ENCODE measurements at regions not wholly inside any gene's neighbourhood (a gene's known extent, or its start where the extent isn't known, plus 50 kb on each side); places are given as distances from the start of the nearest gene placed in this dataset.

- DNase-seq, result no peak
These were observed 56.7 kb upstream of the GUCA2B start for GRCh38 chr1:42096554-42096953.

GRCh38 chr1:42089246-42089645, 64.0 kb upstream of the GUCA2B start:
- DNase-seq, result no peak

- no peak for DNase-seq
These were observed 67.1 kb upstream of the GUCA2B start for GRCh38 chr1:42086146-42086545.

GRCh38 chr1:42085596-42085995, 67.6 kb upstream of the GUCA2B start:
- DNase-seq, result no peak

GRCh38 chr1:42081475-42081874, 71.7 kb upstream of the GUCA2B start:
- no peak for DNase-seq

- no peak for DNase-seq
These were observed 78.0 kb upstream of the GUCA2B start for GRCh38 chr1:42075179-42075578.

GRCh38 chr1:42070996-42071395, 82.2 kb upstream of the GUCA2B start:
- no peak for DNase-seq

GRCh38 chr1:42057800-42058199, 95.4 kb upstream of the GUCA2B start:
- DNase-seq, result no peak

- no peak for DNase-seq
These were observed 96.8 kb upstream of the GUCA2B start for GRCh38 chr1:42056460-42056859.

GRCh38 chr1:42055061-42055460, 98.1 kb upstream of the GUCA2B start:
- DNase-seq, result no peak

GRCh38 chr1:42052072-42052699, 101.0 kb upstream of the GUCA2B start:
- DNase-seq, result no peak

- DNase-seq, result no peak
These were observed 105.7 kb upstream of the GUCA2B start for GRCh38 chr1:42047508-42047880.

- DNase-seq, result peak in 1 of 56 donors; percentile 3
These were observed 106.3 kb upstream of the GUCA2B start for GRCh38 chr1:42046761-42047507.

GRCh38 chr1:42044346-42044745, 108.9 kb upstream of the GUCA2B start:
- no peak for DNase-seq

- no peak for DNase-seq
These were observed 109.4 kb upstream of the GUCA2B start for GRCh38 chr1:42043811-42044210.

GRCh38 chr1:42043182-42043581, 110.0 kb upstream of the GUCA2B start:
- DNase-seq, result no peak

- no peak for DNase-seq
These were observed 112.2 kb upstream of the GUCA2B start for GRCh38 chr1:42041031-42041430.

GRCh38 chr1:42040159-42040558, 113.1 kb upstream of the GUCA2B start:
- no peak for DNase-seq

GRCh38 chr1:42038261-42038660, 114.9 kb upstream of the GUCA2B start:
- no peak for DNase-seq

- DNase-seq, result no peak
These were observed 115.6 kb upstream of the GUCA2B start for GRCh38 chr1:42037586-42037985.

- no peak for DNase-seq
These were observed 116.0 kb upstream of the GUCA2B start for GRCh38 chr1:42037161-42037560.

- peak; percentile 73 to 98 (median 92) for DNase-seq
These were observed 117.2 kb upstream of the GUCA2B start for GRCh38 chr1:42035830-42036604.
